ENCODE measurements at regions not wholly inside any gene's neighbourhood (a gene's known extent, or its start where the extent isn't known, plus 50 kb on each side); places are given as distances from the start of the nearest gene placed in this dataset.
A peak's percentile ranks its signal among the peaks of the same experiment; 100 is the strongest.

- no peak overlapping the region for H3K27ac Mint-ChIP-seq
- no peak overlapping the region for H3K4me3 Mint-ChIP-seq
- ChIA-PET POLR2A (no interaction called here), CTCF (interaction anchor here (0.5 to 6.0 kb wide), 45 partner anchors 9 to 500 kb away, joined by 3 to 80 read pairs (median 4); partner anchors contain the start of gene TSKU)
- H3K9me3 Mint-ChIP-seq = no peaks in the 10 kb centered on the region
- intact Hi-C loops (cut with micrococcal nuclease) = loop anchor here (10.0 kb wide), 1 partner anchor 323 kb away; no protein-coding TSS in a partner anchor
- peaks cover 10% of the 10 kb centered on the region for H3K27me3 Mint-ChIP-seq
- DNase-seq = peak; percentile 85
- no peaks in the 10 kb centered on the region for H3K36me3 Mint-ChIP-seq
- H3K4me1 Mint-ChIP-seq (ENCODE audit: low read depth) = peaks cover 9% of the 10 kb centered on the region
Measured at GRCh38 chr11:76721755-76722677, 51.5 kb upstream of the LRRC32 start.

GRCh38 chr11:76723142-76723541, 52.6 kb upstream of the LRRC32 start:
- Mint-ChIP-seq H3K27ac (no peak overlapping the region), H3K9me3 (no peaks in the 10 kb centered on the region), H3K36me3 (no peaks in the 10 kb centered on the region), H3K4me3 (no peak overlapping the region), H3K27me3 (peaks cover 13% of the 10 kb centered on the region), H3K4me1 (ENCODE audit: low read depth) (peaks cover 9% of the 10 kb centered on the region)
- CTCF ChIA-PET = interaction anchor here (0.6 to 6.0 kb wide), 13 partner anchors 10 to 516 kb away, joined by 3 to 80 read pairs (median 6); partner anchors contain the start of gene TSKU
- no peak for DNase-seq
- intact Hi-C loops (cut with micrococcal nuclease) = loop anchor here (10.0 kb wide), 1 partner anchor 322 kb away; no protein-coding TSS in a partner anchor
- POLR2A ChIA-PET = no interaction called here

- no peak overlapping the region for H3K27ac Mint-ChIP-seq
- H3K36me3 Mint-ChIP-seq = no peaks in the 10 kb centered on the region
- peaks cover 13% of the 10 kb centered on the region for H3K27me3 Mint-ChIP-seq
- intact Hi-C loops (cut with micrococcal nuclease) = loop anchor here (10.0 kb wide), 1 partner anchor 321 kb away; no protein-coding TSS in a partner anchor
- no peak for DNase-seq
- peaks cover 9% of the 10 kb centered on the region for H3K4me1 Mint-ChIP-seq (ENCODE audit: low read depth)
- ChIA-PET CTCF (interaction anchor here (0.7 to 6.0 kb wide), 9 partner anchors 10 to 516 kb away, joined by 3 to 80 read pairs (median 15); partner anchors contain the start of gene TSKU), POLR2A (no interaction called here)
- H3K9me3 Mint-ChIP-seq = no peaks in the 10 kb centered on the region
- H3K4me3 Mint-ChIP-seq = no peak overlapping the region
Measured at GRCh38 chr11:76723548-76723947, 53.0 kb upstream of the LRRC32 start.

GRCh38 chr11:76724171-76724768, 53.7 kb upstream of the LRRC32 start:
- ChIA-PET POLR2A (no interaction called here), CTCF (interaction anchor here (0.7 to 6.0 kb wide), 8 partner anchors 9 to 196 kb away, joined by 3 to 80 read pairs (median 16); partner anchors contain the start of gene TSKU)
- peaks cover 13% of the 10 kb centered on the region for H3K27me3 Mint-ChIP-seq
- no peak overlapping the region for H3K4me3 Mint-ChIP-seq
- no peaks in the 10 kb centered on the region for H3K36me3 Mint-ChIP-seq
- DNase-seq = no peak
- intact Hi-C loops (cut with micrococcal nuclease) = loop anchor here (10.0 kb wide), 1 partner anchor 321 kb away; no protein-coding TSS in a partner anchor
- H3K9me3 Mint-ChIP-seq = no peaks in the 10 kb centered on the region
- no peak overlapping the region for H3K27ac Mint-ChIP-seq
- H3K4me1 Mint-ChIP-seq (ENCODE audit: low read depth) = peaks cover 9% of the 10 kb centered on the region

GRCh38 chr11:76728227-76728626, 54.9 kb upstream of the TSKU start:
- ChIA-PET CTCF (interaction anchor here (1.2 to 2.1 kb wide), 3 partner anchors 70 to 192 kb away, joined by 4 to 8 read pairs (median 5); no protein-coding TSS in a partner anchor), POLR2A (no interaction called here)
- no peaks in the 10 kb centered on the region for H3K9me3 Mint-ChIP-seq

GRCh38 chr11:76728778-76729177, 54.4 kb upstream of the TSKU start:
- no peak for DNase-seq
- Mint-ChIP-seq H3K4me1 (ENCODE audit: low read depth) (no peaks in the 10 kb centered on the region), H3K9me3 (no peaks in the 10 kb centered on the region), H3K27ac (no peak overlapping the region), H3K4me3 (no peak overlapping the region), H3K27me3 (peaks cover 6% of the 10 kb centered on the region), H3K36me3 (no peaks in the 10 kb centered on the region)
- intact Hi-C loops (cut with micrococcal nuclease) = loop anchor here (10.0 kb wide), 1 partner anchor 316 kb away; no protein-coding TSS in a partner anchor
- ChIA-PET POLR2A (no interaction called here), CTCF (interaction anchor here (1.2 to 2.1 kb wide), 3 partner anchors 69 to 191 kb away, joined by 4 to 8 read pairs (median 5); no protein-coding TSS in a partner anchor)

More at GRCh38 chr11:76728227-76728626, 54.9 kb upstream of the TSKU start:
- no peaks in the 10 kb centered on the region for H3K36me3 Mint-ChIP-seq
- intact Hi-C loops (cut with micrococcal nuclease) = loop anchor here (10.0 kb wide), 1 partner anchor 317 kb away; no protein-coding TSS in a partner anchor
- peaks cover 7% of the 10 kb centered on the region for H3K27me3 Mint-ChIP-seq
- no peak overlapping the region for H3K27ac Mint-ChIP-seq
- DNase-seq = no peak
- H3K4me1 Mint-ChIP-seq (ENCODE audit: low read depth) = peaks cover 3% of the 10 kb centered on the region
- no peak overlapping the region for H3K4me3 Mint-ChIP-seq

- Mint-ChIP-seq H3K36me3 (no peaks in the 10 kb centered on the region), H3K4me3 (no peak overlapping the region), H3K27me3 (peaks cover 6% of the 10 kb centered on the region), H3K9me3 (no peaks in the 10 kb centered on the region), H3K27ac (no peak overlapping the region), H3K4me1 (ENCODE audit: low read depth) (no peaks in the 10 kb centered on the region)
- POLR2A ChIA-PET = no interaction called here
- CTCF ChIA-PET = no interaction called here
- intact Hi-C loops (cut with micrococcal nuclease) = loop anchor here (10.0 kb wide), 1 partner anchor 316 kb away; no protein-coding TSS in a partner anchor
- no peak for DNase-seq
Measured at GRCh38 chr11:76729214-76729613, 53.9 kb upstream of the TSKU start.

- ChIA-PET POLR2A (no interaction called here), CTCF (interaction anchor here (0.5 to 7.3 kb wide), 8 partner anchors 8 to 1461 kb away, joined by 3 to 80 read pairs (median 4); no protein-coding TSS in a partner anchor)
- no peak for DNase-seq
- Mint-ChIP-seq H3K9me3 (no peaks in the 10 kb centered on the region), H3K27me3 (peaks cover 4% of the 10 kb centered on the region), H3K36me3 (no peaks in the 10 kb centered on the region), H3K4me1 (ENCODE audit: low read depth) (no peaks in the 10 kb centered on the region), H3K27ac (no peak overlapping the region), H3K4me3 (no peak overlapping the region)
- intact Hi-C loops (cut with micrococcal nuclease) = loop anchor here (5.0 kb wide), 1 partner anchor 361 kb away; no protein-coding TSS in a partner anchor
Measured at GRCh38 chr11:76730887-76731565, 52.1 kb upstream of the TSKU start.

- Mint-ChIP-seq H3K4me1 (ENCODE audit: low read depth) (no peaks in the 10 kb centered on the region), H3K27ac (no peak overlapping the region), H3K4me3 (no peak overlapping the region), H3K27me3 (peaks cover 3% of the 10 kb centered on the region), H3K9me3 (no peaks in the 10 kb centered on the region), H3K36me3 (no peaks in the 10 kb centered on the region)
- CTCF ChIA-PET = interaction anchor here (1.7 to 7.3 kb wide), 3 partner anchors 10 to 187 kb away, joined by 6 to 119 read pairs (median 80); no protein-coding TSS in a partner anchor
- POLR2A ChIA-PET = no interaction called here
- no peak for DNase-seq
- intact Hi-C loops (cut with micrococcal nuclease) = loop anchor here (5.0 kb wide), 1 partner anchor 360 kb away; no protein-coding TSS in a partner anchor
Measured at GRCh38 chr11:76732643-76733042, 50.5 kb upstream of the TSKU start.
